ENCODE measurements at regions not wholly inside any gene's neighbourhood (a gene's known extent, or its start where the extent isn't known, plus 50 kb on each side); places are given as distances from the start of the nearest gene placed in this dataset.
A peak's percentile ranks its signal among the peaks of the same experiment; 100 is the strongest.

- FAIRE-seq: peak; percentile 31
- DNase-seq (ENCODE audit: insufficient read length, low spot score): no peak
- TF ChIP-seq POU2F2 (IDR thresholded peaks at IDR 0.05; ENCODE audit: low read depth, low read length) (no peak), POLR2A (IDR thresholded peaks at IDR 0.05; ENCODE audit: low read depth, low read length) (no peak), POLR2AphosphoS5 (IDR thresholded peaks at IDR 0.05; ENCODE audit: low read depth, low read length) (no peak), PAX5 (IDR thresholded peaks at IDR 0.05; ENCODE audit: insufficient read depth, low read length, severe bottlenecking) (no peak), SPI1 (IDR thresholded peaks at IDR 0.05; ENCODE audit: low read depth, low read length) (no peak), TAF1 (IDR thresholded peaks at IDR 0.05; ENCODE audit: low read depth, low read length) (no peak)
Measured at GRCh38 chr11:112625814-112626213, 335.4 kb upstream of the NCAM1 start.

GRCh38 chr11:112626731-112627130, 334.5 kb upstream of the NCAM1 start:
- FAIRE-seq (no peak), DNase-seq (ENCODE audit: insufficient read length, low spot score) (no peak)
- TF ChIP-seq POLR2A (IDR thresholded peaks at IDR 0.05; ENCODE audit: low read depth, low read length): no peak
- no peak for TF ChIP-seq SPI1 (IDR thresholded peaks at IDR 0.05; ENCODE audit: low read depth, low read length)
- TF ChIP-seq POU2F2 (IDR thresholded peaks at IDR 0.05; ENCODE audit: low read depth, low read length): no peak
- TF ChIP-seq PAX5 (IDR thresholded peaks at IDR 0.05; ENCODE audit: insufficient read depth, low read length, severe bottlenecking): no peak
- no peak for TF ChIP-seq POLR2AphosphoS5 (IDR thresholded peaks at IDR 0.05; ENCODE audit: low read depth, low read length)
- TF ChIP-seq TAF1 (IDR thresholded peaks at IDR 0.05; ENCODE audit: low read depth, low read length): no peak

GRCh38 chr11:112627588-112628045, 333.6 kb upstream of the NCAM1 start:
- FAIRE-seq (peak; percentile 83), DNase-seq (ENCODE audit: insufficient read length, low spot score) (no peak)
- no peak for TF ChIP-seq POLR2AphosphoS5 (IDR thresholded peaks at IDR 0.05; ENCODE audit: low read depth, low read length)
- TF ChIP-seq TAF1 (IDR thresholded peaks at IDR 0.05; ENCODE audit: low read depth, low read length): 0 out of 2 replicates have a peak, but pooled peaks have one; percentile 37
- peak; percentile 47 for TF ChIP-seq SPI1 (IDR thresholded peaks at IDR 0.05; ENCODE audit: low read depth, low read length)
- TF ChIP-seq POLR2A (IDR thresholded peaks at IDR 0.05; ENCODE audit: low read depth, low read length): 0 out of 2 replicates have a peak, but pooled peaks have one; percentile 45

- DNase-seq (ENCODE audit: insufficient read length, low spot score) (no peak), FAIRE-seq (peak; percentile 13)
- TF ChIP-seq POU2F2 (IDR thresholded peaks at IDR 0.05; ENCODE audit: low read depth, low read length): no peak
- TF ChIP-seq POLR2A (IDR thresholded peaks at IDR 0.05; ENCODE audit: low read depth, low read length): no peak
- no peak for TF ChIP-seq SPI1 (IDR thresholded peaks at IDR 0.05; ENCODE audit: low read depth, low read length)
- TF ChIP-seq TAF1 (IDR thresholded peaks at IDR 0.05; ENCODE audit: low read depth, low read length): no peak
- TF ChIP-seq POLR2AphosphoS5 (IDR thresholded peaks at IDR 0.05; ENCODE audit: low read depth, low read length): no peak
- TF ChIP-seq PAX5 (IDR thresholded peaks at IDR 0.05; ENCODE audit: insufficient read depth, low read length, severe bottlenecking): no peak
Measured at GRCh38 chr11:112628676-112629075, 332.5 kb upstream of the NCAM1 start.

GRCh38 chr11:112630496-112630895, 330.7 kb upstream of the NCAM1 start:
- no peak for TF ChIP-seq TAF1 (IDR thresholded peaks at IDR 0.05; ENCODE audit: low read depth, low read length)
- no peak for TF ChIP-seq POLR2A (IDR thresholded peaks at IDR 0.05; ENCODE audit: low read depth, low read length)
- no peak for TF ChIP-seq POU2F2 (IDR thresholded peaks at IDR 0.05; ENCODE audit: low read depth, low read length)
- no peak for TF ChIP-seq PAX5 (IDR thresholded peaks at IDR 0.05; ENCODE audit: insufficient read depth, low read length, severe bottlenecking)
- TF ChIP-seq POLR2AphosphoS5 (IDR thresholded peaks at IDR 0.05; ENCODE audit: low read depth, low read length): no peak
- no peak for TF ChIP-seq SPI1 (IDR thresholded peaks at IDR 0.05; ENCODE audit: low read depth, low read length)
- FAIRE-seq: peak; percentile 40
- no peak for DNase-seq (ENCODE audit: insufficient read length, low spot score)

GRCh38 chr11:112631333-112631732, 329.9 kb upstream of the NCAM1 start:
- DNase-seq (ENCODE audit: insufficient read length, low spot score) (no peak), FAIRE-seq (peak; percentile 76)
- TF ChIP-seq SPI1 (IDR thresholded peaks at IDR 0.05; ENCODE audit: low read depth, low read length) (peak; percentile 68), POLR2A (IDR thresholded peaks at IDR 0.05; ENCODE audit: low read depth, low read length) (no peak)

GRCh38 chr11:112632866-112633505, 328.2 kb upstream of the NCAM1 start:
- TF ChIP-seq PAX5 (IDR thresholded peaks at IDR 0.05; ENCODE audit: insufficient read depth, low read length, severe bottlenecking): no peak
- TF ChIP-seq POU2F2 (IDR thresholded peaks at IDR 0.05; ENCODE audit: low read depth, low read length): no peak
- TF ChIP-seq TAF1 (IDR thresholded peaks at IDR 0.05; ENCODE audit: low read depth, low read length): no peak
- no peak for TF ChIP-seq SPI1 (IDR thresholded peaks at IDR 0.05; ENCODE audit: low read depth, low read length)
- TF ChIP-seq POLR2A (IDR thresholded peaks at IDR 0.05; ENCODE audit: low read depth, low read length): no peak
- no peak for TF ChIP-seq POLR2AphosphoS5 (IDR thresholded peaks at IDR 0.05; ENCODE audit: low read depth, low read length)
- no peak for FAIRE-seq
- no peak for DNase-seq (ENCODE audit: insufficient read length, low spot score)

GRCh38 chr11:112634551-112634950, 326.7 kb upstream of the NCAM1 start:
- FAIRE-seq (no peak), DNase-seq (ENCODE audit: insufficient read length, low spot score) (no peak)
- TF ChIP-seq SPI1 (IDR thresholded peaks at IDR 0.05; ENCODE audit: low read depth, low read length): no peak
- TF ChIP-seq POLR2AphosphoS5 (IDR thresholded peaks at IDR 0.05; ENCODE audit: low read depth, low read length): no peak
- TF ChIP-seq POLR2A (IDR thresholded peaks at IDR 0.05; ENCODE audit: low read depth, low read length): no peak
- TF ChIP-seq TAF1 (IDR thresholded peaks at IDR 0.05; ENCODE audit: low read depth, low read length): no peak
- no peak for TF ChIP-seq PAX5 (IDR thresholded peaks at IDR 0.05; ENCODE audit: insufficient read depth, low read length, severe bottlenecking)
- TF ChIP-seq POU2F2 (IDR thresholded peaks at IDR 0.05; ENCODE audit: low read depth, low read length): no peak

- DNase-seq (ENCODE audit: insufficient read length, low spot score) (no peak), FAIRE-seq (peak; percentile 26)
- TF ChIP-seq POU2F2 (IDR thresholded peaks at IDR 0.05; ENCODE audit: low read depth, low read length) (no peak), POLR2A (IDR thresholded peaks at IDR 0.05; ENCODE audit: low read depth, low read length) (no peak)
Measured at GRCh38 chr11:112634995-112635737, 326.1 kb upstream of the NCAM1 start.

GRCh38 chr11:112637076-112637475, 324.1 kb upstream of the NCAM1 start:
- TF ChIP-seq POU2F2 (IDR thresholded peaks at IDR 0.05; ENCODE audit: low read depth, low read length) (no peak), POLR2AphosphoS5 (IDR thresholded peaks at IDR 0.05; ENCODE audit: low read depth, low read length) (no peak)
- DNase-seq (ENCODE audit: insufficient read length, low spot score) (no peak), FAIRE-seq (no peak)

All from GM12891 (cell line).